ENCODE measurements at regions not wholly inside any gene's neighbourhood (a gene's known extent, or its start where the extent isn't known, plus 50 kb on each side); places are given as distances from the start of the nearest gene placed in this dataset.

- no peaks in the 10 kb centered on the region for H3K36me3 ChIP-seq (ENCODE audit: control insufficient read depth, insufficient read depth, low read length)
- H3K9ac ChIP-seq (ENCODE audit: low read length) = no peak overlapping the region
- no peaks in the 10 kb centered on the region for H3K4me1 ChIP-seq (ENCODE audit: control insufficient read depth, insufficient read depth, low read length)
- H3K9me3 ChIP-seq (ENCODE audit: control insufficient read depth, insufficient read depth, low read depth, low read length) = peaks cover 12% of the 10 kb centered on the region
- H3K27ac ChIP-seq (ENCODE audit: low read depth, low read length) = no peak overlapping the region
- H3K4me3 ChIP-seq (ENCODE audit: low read depth, low read length) = no peak overlapping the region
- H3K27me3 ChIP-seq (ENCODE audit: control insufficient read depth, insufficient read depth, low read length) = no peaks in the 10 kb centered on the region
These were observed 81.6 kb upstream of the OPRM1 start for GRCh38 chr6:153957394-153957793.

GRCh38 chr6:153956808-153957207 is 82.2 kb upstream of the OPRM1 start:
- Histone ChIP-seq H3K27me3 (ENCODE audit: control insufficient read depth, insufficient read depth, low read length) (no peaks in the 10 kb centered on the region), H3K4me3 (ENCODE audit: low read depth, low read length) (no peak overlapping the region), H3K9ac (ENCODE audit: low read length) (no peak overlapping the region), H3K9me3 (ENCODE audit: control insufficient read depth, insufficient read depth, low read depth, low read length) (peaks cover 12% of the 10 kb centered on the region), H3K27ac (ENCODE audit: low read depth, low read length) (no peak overlapping the region), H3K36me3 (ENCODE audit: control insufficient read depth, insufficient read depth, low read length) (no peaks in the 10 kb centered on the region), H3K4me1 (ENCODE audit: control insufficient read depth, insufficient read depth, low read length) (no peaks in the 10 kb centered on the region)

GRCh38 chr6:153949616-153950015 is 89.4 kb upstream of the OPRM1 start:
- Histone ChIP-seq H3K4me3 (ENCODE audit: low read depth, low read length) (no peak overlapping the region), H3K27ac (ENCODE audit: low read depth, low read length) (no peak overlapping the region), H3K27me3 (ENCODE audit: control insufficient read depth, insufficient read depth, low read length) (no peaks in the 10 kb centered on the region), H3K9ac (ENCODE audit: low read length) (no peak overlapping the region), H3K36me3 (ENCODE audit: control insufficient read depth, insufficient read depth, low read length) (no peaks in the 10 kb centered on the region), H3K9me3 (ENCODE audit: control insufficient read depth, insufficient read depth, low read depth, low read length) (no peaks in the 10 kb centered on the region), H3K4me1 (ENCODE audit: control insufficient read depth, insufficient read depth, low read length) (no peaks in the 10 kb centered on the region)

GRCh38 chr6:153947808-153948447 is 91.1 kb upstream of the OPRM1 start:
- no peaks in the 10 kb centered on the region for H3K27me3 ChIP-seq (ENCODE audit: control insufficient read depth, insufficient read depth, low read length)
- H3K4me3 ChIP-seq (ENCODE audit: low read depth, low read length) = no peak overlapping the region
- no peaks in the 10 kb centered on the region for H3K4me1 ChIP-seq (ENCODE audit: control insufficient read depth, insufficient read depth, low read length)
- no peak overlapping the region for H3K9ac ChIP-seq (ENCODE audit: low read length)
- H3K9me3 ChIP-seq (ENCODE audit: control insufficient read depth, insufficient read depth, low read depth, low read length) = no peaks in the 10 kb centered on the region
- H3K36me3 ChIP-seq (ENCODE audit: control insufficient read depth, insufficient read depth, low read length) = no peaks in the 10 kb centered on the region
- no peak overlapping the region for H3K27ac ChIP-seq (ENCODE audit: low read depth, low read length)

- H3K4me3 ChIP-seq (ENCODE audit: low read depth, low read length) = no peak overlapping the region
- H3K27ac ChIP-seq (ENCODE audit: low read depth, low read length) = no peak overlapping the region
- H3K4me1 ChIP-seq (ENCODE audit: control insufficient read depth, insufficient read depth, low read length) = no peaks in the 10 kb centered on the region
- H3K36me3 ChIP-seq (ENCODE audit: control insufficient read depth, insufficient read depth, low read length) = no peaks in the 10 kb centered on the region
- H3K9me3 ChIP-seq (ENCODE audit: control insufficient read depth, insufficient read depth, low read depth, low read length) = no peaks in the 10 kb centered on the region
- no peak overlapping the region for H3K9ac ChIP-seq (ENCODE audit: low read length)
- no peaks in the 10 kb centered on the region for H3K27me3 ChIP-seq (ENCODE audit: control insufficient read depth, insufficient read depth, low read length)
These were observed 94.8 kb upstream of the OPRM1 start for GRCh38 chr6:153944201-153944600.

- no peak overlapping the region for H3K9ac ChIP-seq (ENCODE audit: low read length)
- H3K9me3 ChIP-seq (ENCODE audit: control insufficient read depth, insufficient read depth, low read depth, low read length) = no peaks in the 10 kb centered on the region
- no peaks in the 10 kb centered on the region for H3K4me1 ChIP-seq (ENCODE audit: control insufficient read depth, insufficient read depth, low read length)
- H3K4me3 ChIP-seq (ENCODE audit: low read depth, low read length) = no peak overlapping the region
- no peaks in the 10 kb centered on the region for H3K27me3 ChIP-seq (ENCODE audit: control insufficient read depth, insufficient read depth, low read length)
- no peaks in the 10 kb centered on the region for H3K36me3 ChIP-seq (ENCODE audit: control insufficient read depth, insufficient read depth, low read length)
- H3K27ac ChIP-seq (ENCODE audit: low read depth, low read length) = no peak overlapping the region
These were observed 96.7 kb upstream of the OPRM1 start for GRCh38 chr6:153942361-153942760.

GRCh38 chr6:153941768-153942167 is 97.3 kb upstream of the OPRM1 start:
- Histone ChIP-seq H3K4me3 (ENCODE audit: low read depth, low read length) (no peak overlapping the region), H3K27ac (ENCODE audit: low read depth, low read length) (no peak overlapping the region), H3K9ac (ENCODE audit: low read length) (no peak overlapping the region), H3K9me3 (ENCODE audit: control insufficient read depth, insufficient read depth, low read depth, low read length) (no peaks in the 10 kb centered on the region), H3K27me3 (ENCODE audit: control insufficient read depth, insufficient read depth, low read length) (no peaks in the 10 kb centered on the region), H3K4me1 (ENCODE audit: control insufficient read depth, insufficient read depth, low read length) (no peaks in the 10 kb centered on the region), H3K36me3 (ENCODE audit: control insufficient read depth, insufficient read depth, low read length) (no peaks in the 10 kb centered on the region)

GRCh38 chr6:153938876-153939275 is 100.2 kb upstream of the OPRM1 start:
- no peak overlapping the region for H3K4me3 ChIP-seq (ENCODE audit: low read depth, low read length)
- no peaks in the 10 kb centered on the region for H3K4me1 ChIP-seq (ENCODE audit: control insufficient read depth, insufficient read depth, low read length)
- H3K27ac ChIP-seq (ENCODE audit: low read depth, low read length) = no peak overlapping the region
- H3K27me3 ChIP-seq (ENCODE audit: control insufficient read depth, insufficient read depth, low read length) = no peaks in the 10 kb centered on the region
- no peaks in the 10 kb centered on the region for H3K36me3 ChIP-seq (ENCODE audit: control insufficient read depth, insufficient read depth, low read length)
- H3K9me3 ChIP-seq (ENCODE audit: control insufficient read depth, insufficient read depth, low read depth, low read length) = no peaks in the 10 kb centered on the region
- H3K9ac ChIP-seq (ENCODE audit: low read length) = no peak overlapping the region

GRCh38 chr6:153931431-153931830 is 107.6 kb upstream of the OPRM1 start:
- Histone ChIP-seq H3K36me3 (ENCODE audit: control insufficient read depth, insufficient read depth, low read length) (no peaks in the 10 kb centered on the region), H3K4me1 (ENCODE audit: control insufficient read depth, insufficient read depth, low read length) (no peaks in the 10 kb centered on the region), H3K9me3 (ENCODE audit: control insufficient read depth, insufficient read depth, low read depth, low read length) (no peaks in the 10 kb centered on the region), H3K27me3 (ENCODE audit: control insufficient read depth, insufficient read depth, low read length) (no peaks in the 10 kb centered on the region), H3K4me3 (ENCODE audit: low read depth, low read length) (no peak overlapping the region), H3K27ac (ENCODE audit: low read depth, low read length) (no peak overlapping the region), H3K9ac (ENCODE audit: low read length) (no peak overlapping the region)

GRCh38 chr6:153927867-153928266 is 111.2 kb upstream of the OPRM1 start:
- Histone ChIP-seq H3K27me3 (ENCODE audit: control insufficient read depth, insufficient read depth, low read length) (no peaks in the 10 kb centered on the region), H3K4me1 (ENCODE audit: control insufficient read depth, insufficient read depth, low read length) (no peaks in the 10 kb centered on the region), H3K36me3 (ENCODE audit: control insufficient read depth, insufficient read depth, low read length) (no peaks in the 10 kb centered on the region), H3K27ac (ENCODE audit: low read depth, low read length) (no peak overlapping the region), H3K9me3 (ENCODE audit: control insufficient read depth, insufficient read depth, low read depth, low read length) (no peaks in the 10 kb centered on the region), H3K4me3 (ENCODE audit: low read depth, low read length) (no peak overlapping the region), H3K9ac (ENCODE audit: low read length) (no peak overlapping the region)

- no peaks in the 10 kb centered on the region for H3K4me1 ChIP-seq (ENCODE audit: control insufficient read depth, insufficient read depth, low read length)
- H3K4me3 ChIP-seq (ENCODE audit: low read depth, low read length) = no peak overlapping the region
- H3K27me3 ChIP-seq (ENCODE audit: control insufficient read depth, insufficient read depth, low read length) = no peaks in the 10 kb centered on the region
- no peak overlapping the region for H3K27ac ChIP-seq (ENCODE audit: low read depth, low read length)
- no peaks in the 10 kb centered on the region for H3K36me3 ChIP-seq (ENCODE audit: control insufficient read depth, insufficient read depth, low read length)
- H3K9ac ChIP-seq (ENCODE audit: low read length) = no peak overlapping the region
- no peaks in the 10 kb centered on the region for H3K9me3 ChIP-seq (ENCODE audit: control insufficient read depth, insufficient read depth, low read depth, low read length)
These were observed 140.5 kb upstream of the OPRM1 start for GRCh38 chr6:153898360-153899059.

Data from HUES6 (cell line).